Colonic mucosa (tissue), 4 donors: ENCODE measurements at regions not wholly inside any gene's neighbourhood (a gene's known extent, or its start where the extent isn't known, plus 50 kb on each side); places are given as distances from the start of the nearest gene placed in this dataset.

Experiments used
- DNase-seq: peaks from one replicate; pipeline ENCODE4 v3.0.0-alpha.2; 2020
- H3K27ac ChIP-seq: fragments of 200-600 bp; one replicate; pipeline ENCODE4 v1.8.0; 2021
- H3K27me3 ChIP-seq: fragments of 200-600 bp; one replicate; pipeline ENCODE4 v1.8.0; 2021
- H3K36me3 ChIP-seq: fragments of 200-600 bp; one replicate; pipeline ENCODE4 v1.8.0; 2021
- H3K4me1 ChIP-seq: fragments of 200-600 bp; one replicate; pipeline ENCODE4 v1.8.0; 2021; ENCODE audit warnings: mild to moderate bottlenecking
- H3K4me3 ChIP-seq: fragments of 200-600 bp; one replicate; pipeline ENCODE4 v1.8.0; 2021
- H3K9ac ChIP-seq, 2 donors: one replicate each; pipeline ENCODE4 v1.7.0; 2013; ENCODE audit warnings: control low read depth in 2 of 2, low read depth in 2 of 2, low read length in 2 of 2
- H3K9me3 ChIP-seq: fragments of 200-600 bp; one replicate; pipeline ENCODE4 v1.8.0; 2021
- CTCF ChIP-seq: fragments of 200-600 bp; IDR thresholded peaks from one replicate; pipeline ENCODE4 v1.8.0; 2022; ENCODE audit warnings: antibody characterized with exemption, mild to moderate bottlenecking
- intact Hi-C: fragments of 100-400 bp; cut with DNase I; formaldehyde crosslinking; loops from one replicate; pipeline ENCODE4 v1.14.1; 2022
- donor health status: healthy.
- donor health status: DM: no; HTN: no; CAD: no.
- donor health status: DM: no; HTN: no; CAD: no.

GRCh38 chr5:40432836-40433235 is 246.9 kb upstream of the PTGER4 start:
- Histone ChIP-seq H3K27me3 (no peaks in the 10 kb centered on the region), H3K27ac (no peak overlapping the region), H3K4me3 (no peak overlapping the region), H3K9me3 (no peaks in the 10 kb centered on the region), H3K9ac (no peak overlapping the region), H3K36me3 (no peaks in the 10 kb centered on the region), H3K4me1 (peaks cover 4% of the 10 kb centered on the region)
- DNase-seq: no peak
- intact Hi-C loops: no loop called here
- TF ChIP-seq CTCF: no peak

GRCh38 chr5:40431734-40432133 is 248.0 kb upstream of the PTGER4 start:
- TF ChIP-seq CTCF: no peak
- intact Hi-C loops: no loop called here
- Histone ChIP-seq H3K27me3 (no peaks in the 10 kb centered on the region), H3K27ac (peak overlapping the region; percentile 63), H3K9me3 (no peaks in the 10 kb centered on the region), H3K36me3 (no peaks in the 10 kb centered on the region), H3K4me3 (no peak overlapping the region), H3K4me1 (peaks cover 4% of the 10 kb centered on the region), H3K9ac (no peak overlapping the region)
- DNase-seq: peak; percentile 60

- Histone ChIP-seq H3K27me3 (no peaks in the 10 kb centered on the region), H3K36me3 (no peaks in the 10 kb centered on the region), H3K9me3 (no peaks in the 10 kb centered on the region), H3K27ac (no peak overlapping the region), H3K9ac (no peak overlapping the region), H3K4me1 (peaks cover 4% of the 10 kb centered on the region), H3K4me3 (no peak overlapping the region)
- TF ChIP-seq CTCF: no peak
- intact Hi-C loops: no loop called here
- no peak for DNase-seq
Measured at GRCh38 chr5:40430101-40430710, 249.5 kb upstream of the PTGER4 start.

GRCh38 chr5:40429258-40430100 is 250.2 kb upstream of the PTGER4 start:
- Histone ChIP-seq H3K4me1 (peaks cover 4% of the 10 kb centered on the region), H3K27me3 (no peaks in the 10 kb centered on the region), H3K9me3 (no peaks in the 10 kb centered on the region), H3K4me3 (no peak overlapping the region), H3K27ac (no peak overlapping the region), H3K36me3 (no peaks in the 10 kb centered on the region), H3K9ac (no peak overlapping the region)
- no peak for DNase-seq
- no peak for TF ChIP-seq CTCF
- intact Hi-C loops: no loop called here

GRCh38 chr5:40428815-40429214 is 250.9 kb upstream of the PTGER4 start:
- no peak overlapping the region for H3K9ac ChIP-seq
- H3K36me3 ChIP-seq: no peaks in the 10 kb centered on the region
- H3K4me3 ChIP-seq: no peak overlapping the region
- intact Hi-C loops: no loop called here
- H3K9me3 ChIP-seq: no peaks in the 10 kb centered on the region
- H3K27ac ChIP-seq: no peak overlapping the region
- TF ChIP-seq CTCF: no peak
- peaks cover 4% of the 10 kb centered on the region for H3K4me1 ChIP-seq
- no peak for DNase-seq
- H3K27me3 ChIP-seq: no peaks in the 10 kb centered on the region
